ENCODE measurements at regions not wholly inside any gene's neighbourhood (a gene's known extent, or its start where the extent isn't known, plus 50 kb on each side); places are given as distances from the start of the nearest gene placed in this dataset.

DNA sequence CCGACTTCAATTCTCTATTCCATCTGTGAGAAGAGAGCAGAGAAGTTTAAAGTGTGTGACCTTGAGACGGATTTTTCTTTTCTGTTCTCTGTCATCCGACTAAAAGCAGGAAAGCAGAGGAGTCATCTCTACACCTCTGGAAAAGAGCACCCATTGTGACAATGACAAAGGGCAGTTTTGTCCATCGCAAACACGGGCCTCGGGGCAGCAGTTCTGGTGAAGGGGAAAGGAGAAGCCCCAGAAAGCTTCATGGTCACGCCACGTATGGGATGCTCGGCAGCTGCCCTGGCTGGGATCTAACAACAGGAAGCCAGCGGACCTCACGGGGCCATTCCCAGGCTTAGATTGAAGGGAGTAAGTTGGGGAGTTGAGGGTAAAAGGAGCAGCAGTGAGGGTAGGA lies 52.0 kb upstream of the HBS1L start:
- Histone ChIP-seq H3K27me3 (no peaks in the 10 kb centered on the region), H3K4me2 (peak overlapping the region in 9 of 11 experiments; percentile 18 to 88 (median 67); a peak in 19 of 22 replicates), H4K20me1 (no peaks in the 10 kb centered on the region), H3K4me3 (peak overlapping the region in 2 of 10 experiments; percentile 8 to 25; a peak in 3 of 20 replicates), H3K9ac (peak overlapping the region in 6 of 11 experiments; percentile 10 to 67 (median 56); a peak in 10 of 22 replicates), H3K36me3 (no peaks in the 10 kb centered on the region; a peak in 2 of 22 replicates), H3K4me1 (peaks cover 8 to 96% (median 73%) of the 10 kb centered on the region in 10 experiments; a peak in 18 of 20 replicates), H3K9me3 (replicated peaks in 1 of 11) (peaks cover 7 to 47% (median 25%) of the 10 kb centered on the region in 11 experiments; a peak in 18 of 22 replicates), H3K27ac (peak overlapping the region in 8 of 11 experiments; percentile 40 to 87 (median 73); a peak in 16 of 22 replicates)
- no peak for TF ChIP-seq Cebpa-rat (IDR thresholded peaks at IDR 0.05)

DNA sequence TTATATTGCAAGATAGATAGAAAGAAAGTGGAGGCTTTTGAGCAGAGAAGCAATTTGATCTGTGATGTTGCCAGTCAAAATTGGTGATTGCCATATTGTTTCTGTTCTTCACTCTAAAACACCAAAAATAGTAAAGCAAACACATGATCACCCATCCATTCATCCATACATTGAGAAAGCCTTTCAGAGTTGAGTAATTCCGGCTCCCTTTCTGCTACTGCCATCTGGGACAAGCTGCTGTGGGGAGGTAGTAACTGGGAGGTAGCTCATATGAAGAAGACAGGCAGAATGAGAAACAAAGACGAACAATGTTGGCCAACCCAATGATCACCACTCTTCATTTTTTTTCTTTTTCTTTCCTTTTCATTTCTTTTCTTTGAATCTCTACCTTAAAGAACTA lies 51.1 kb upstream of the HBS1L start:
- Histone ChIP-seq H3K27me3 (no peaks in the 10 kb centered on the region), H4K20me1 (no peaks in the 10 kb centered on the region), H3K4me2 (peak overlapping the region in 8 of 11 experiments; percentile 49 to 88 (median 70); a peak in 17 of 22 replicates), H3K9me3 (replicated peaks in 1 of 11) (peaks cover 7 to 51% (median 32%) of the 10 kb centered on the region in 11 experiments; a peak in 20 of 22 replicates), H3K36me3 (no peaks in the 10 kb centered on the region; a peak in 2 of 22 replicates), H3K27ac (peak overlapping the region in 8 of 11 experiments; percentile 23 to 87 (median 73); a peak in 14 of 22 replicates), H3K9ac (peak overlapping the region in 4 of 11 experiments; percentile 49 to 67 (median 63); a peak in 7 of 22 replicates), H3K4me1 (peaks cover 8 to 96% (median 65%) of the 10 kb centered on the region in 10 experiments; a peak in 18 of 20 replicates), H3K4me3 (peak overlapping the region in 1 of 10 experiments; percentile 2; a peak in 1 of 20 replicates)
- TF ChIP-seq Cebpa-rat (IDR thresholded peaks at IDR 0.05) = peak in 2 of 11 experiments; percentile 44 to 67; a peak in 2 of 22 replicates

- Histone ChIP-seq H3K36me3 (no peaks in the 10 kb centered on the region; a peak in 2 of 22 replicates), H3K27ac (peak overlapping the region in 7 of 11 experiments; percentile 55 to 87 (median 79); a peak in 14 of 22 replicates), H3K4me1 (peaks cover 8 to 96% (median 61%) of the 10 kb centered on the region in 10 experiments; a peak in 18 of 20 replicates), H3K4me2 (peak overlapping the region in 8 of 11 experiments; percentile 49 to 88 (median 70); a peak in 16 of 22 replicates), H3K4me3 (no peak overlapping the region), H3K9me3 (replicated peaks in 1 of 11) (peaks cover 7 to 54% (median 31%) of the 10 kb centered on the region in 11 experiments; a peak in 21 of 22 replicates), H3K9ac (peak overlapping the region in 5 of 11 experiments; percentile 7 to 67 (median 59); a peak in 6 of 22 replicates), H3K27me3 (no peaks in the 10 kb centered on the region), H4K20me1 (no peaks in the 10 kb centered on the region)
- TF ChIP-seq Cebpa-rat (IDR thresholded peaks at IDR 0.05) = no peak
Observed at GRCh38 chr6:135105299-135105698, 50.7 kb upstream of the HBS1L start.

Measured in BLaER1 treated with 17β-estradiol and CSF1 and Interleukin-3, amounts not matched to agents 10 nM and 100 nM (cell line).